IPS DF 6.9 (cell line): ENCODE measurements at regions not wholly inside any gene's neighbourhood (a gene's known extent, or its start where the extent isn't known, plus 50 kb on each side); places are given as distances from the start of the nearest gene placed in this dataset.
"Not testable (repeated sequence)": the region's sequence is repeated elsewhere in the genome, so short reads cannot be mapped to it uniquely, and the experiment has no call there.

ENCODE experiments used
- DNase-seq: peaks from one replicate; pipeline ENCODE4 v3.0.0-alpha.2; 2013; ENCODE audit warnings: low read depth, low spot score
- H3K27ac ChIP-seq: one replicate; pipeline ENCODE4 v1.5.1; 2013; ENCODE audit warnings: low read length, control low read depth
- H3K27me3 ChIP-seq: 2 replicates; pipeline ENCODE4 v1.6.1; 2013; ENCODE audit warnings: mild to moderate bottlenecking, low read length; ENCODE audit not compliant: control insufficient read depth, insufficient read depth
- H3K36me3 ChIP-seq: 2 replicates; pipeline ENCODE4 v1.6.1; 2013; ENCODE audit warnings: low read length; ENCODE audit not compliant: control insufficient read depth, insufficient read depth
- H3K4me1 ChIP-seq: 2 replicates; pipeline ENCODE4 v1.6.1; 2013; ENCODE audit warnings: low read length; ENCODE audit not compliant: control insufficient read depth, insufficient read depth
- H3K4me3 ChIP-seq: 2 replicates; pipeline ENCODE4 v1.5.1; 2013; ENCODE audit warnings: mild to moderate bottlenecking, low read length
- H3K9me3 ChIP-seq: 2 replicates; pipeline ENCODE4 v1.6.1; 2013; ENCODE audit warnings: low read length, inconsistent platforms; ENCODE audit not compliant: control insufficient read depth, insufficient read depth
- WGBS: extraction: QIAGEN DNeasy Blood & Tissue Kit; methylation state at CpG from one replicate; pipeline ENCODE4 v1.1.7; 2013; ENCODE audit warnings: mixed read lengths, missing lambda C conversion rate; ENCODE audit not compliant: insufficient read length, insufficient coverage; 5-methylcytosine and 5-hydroxymethylcytosine counted together

GRCh38 chr6:85908120-85908519, 265.4 kb upstream of the SYNCRIP start:
- WGBS = no CpG with 5 or more reads among the region's 4 CpGs
- not testable (repeated sequence) for DNase-seq, H3K27ac ChIP-seq, H3K4me1 ChIP-seq, H3K36me3 ChIP-seq, H3K9me3 ChIP-seq, H3K27me3 ChIP-seq, H3K4me3 ChIP-seq

- Histone ChIP-seq H3K4me3 (no peak overlapping the region), H3K4me1 (no peaks in the 10 kb centered on the region), H3K36me3 (no peaks in the 10 kb centered on the region), H3K27ac (no peak overlapping the region), H3K27me3 (no peaks in the 10 kb centered on the region), H3K9me3 (no peaks in the 10 kb centered on the region)
- DNase-seq = no peak
- WGBS = no CpG with 5 or more reads among the region's 3 CpGs
Observed at GRCh38 chr6:85892346-85892745, 249.7 kb upstream of the SYNCRIP start.

GRCh38 chr6:85887461-85887860, 244.8 kb upstream of the SYNCRIP start:
- no peaks in the 10 kb centered on the region for H3K27me3 ChIP-seq
- no peak for DNase-seq
- no peaks in the 10 kb centered on the region for H3K9me3 ChIP-seq
- no peaks in the 10 kb centered on the region for H3K36me3 ChIP-seq
- H3K4me3 ChIP-seq = no peak overlapping the region
- no peaks in the 10 kb centered on the region for H3K4me1 ChIP-seq
- no peak overlapping the region for H3K27ac ChIP-seq

- Histone ChIP-seq H3K9me3 (no peaks in the 10 kb centered on the region), H3K27ac (no peak overlapping the region), H3K27me3 (no peaks in the 10 kb centered on the region), H3K4me3 (no peak overlapping the region), H3K4me1 (peaks cover 7% of the 10 kb centered on the region), H3K36me3 (no peaks in the 10 kb centered on the region)
- WGBS = no CpG with 5 or more reads among the region's 5 CpGs
- no peak for DNase-seq
Observed at GRCh38 chr6:85868685-85869084, 226.0 kb upstream of the SYNCRIP start.

GRCh38 chr6:85867595-85867994, 224.9 kb upstream of the SYNCRIP start:
- H3K36me3 ChIP-seq = no peaks in the 10 kb centered on the region
- H3K4me3 ChIP-seq = no peak overlapping the region
- peaks cover 7% of the 10 kb centered on the region for H3K4me1 ChIP-seq
- no peaks in the 10 kb centered on the region for H3K27me3 ChIP-seq
- no peaks in the 10 kb centered on the region for H3K9me3 ChIP-seq
- H3K27ac ChIP-seq = no peak overlapping the region
- DNase-seq = no peak

GRCh38 chr6:85866758-85867401, 224.2 kb upstream of the SYNCRIP start:
- no CpG with 5 or more reads among the region's 10 CpGs for WGBS
- Histone ChIP-seq H3K36me3 (no peaks in the 10 kb centered on the region), H3K9me3 (no peaks in the 10 kb centered on the region), H3K4me3 (no peak overlapping the region), H3K27ac (no peak overlapping the region), H3K4me1 (peaks cover 7% of the 10 kb centered on the region), H3K27me3 (no peaks in the 10 kb centered on the region)
- no peak for DNase-seq

- Histone ChIP-seq H3K4me1 (peaks cover 7% of the 10 kb centered on the region), H3K36me3 (no peaks in the 10 kb centered on the region), H3K9me3 (no peaks in the 10 kb centered on the region), H3K27me3 (no peaks in the 10 kb centered on the region), H3K27ac (no peak overlapping the region), H3K4me3 (no peak overlapping the region)
- no CpG with 5 or more reads among the region's 5 CpGs for WGBS
- DNase-seq = no peak
Observed at GRCh38 chr6:85866370-85866730, 223.7 kb upstream of the SYNCRIP start.

GRCh38 chr6:85865420-85866369, 223.0 kb upstream of the SYNCRIP start:
- H3K4me1 ChIP-seq = peaks cover 7% of the 10 kb centered on the region
- no peaks in the 10 kb centered on the region for H3K36me3 ChIP-seq
- WGBS = no CpG with 5 or more reads among the region's 8 CpGs
- H3K27ac ChIP-seq = no peak overlapping the region
- DNase-seq = no peak
- H3K9me3 ChIP-seq = no peaks in the 10 kb centered on the region
- no peak overlapping the region for H3K4me3 ChIP-seq
- H3K27me3 ChIP-seq = no peaks in the 10 kb centered on the region

GRCh38 chr6:85864453-85865401, 222.0 kb upstream of the SYNCRIP start:
- peaks cover 7% of the 10 kb centered on the region for H3K4me1 ChIP-seq
- no peaks in the 10 kb centered on the region for H3K36me3 ChIP-seq
- no peaks in the 10 kb centered on the region for H3K9me3 ChIP-seq
- no peak overlapping the region for H3K4me3 ChIP-seq
- no peak for DNase-seq
- H3K27ac ChIP-seq = no peak overlapping the region
- no CpG with 5 or more reads among the region's 7 CpGs for WGBS
- H3K27me3 ChIP-seq = no peaks in the 10 kb centered on the region

- no peak overlapping the region for H3K4me3 ChIP-seq
- no peaks in the 10 kb centered on the region for H3K9me3 ChIP-seq
- no peak for DNase-seq
- no peaks in the 10 kb centered on the region for H3K4me1 ChIP-seq
- no peaks in the 10 kb centered on the region for H3K27me3 ChIP-seq
- WGBS = no CpG with 5 or more reads among the region's 2 CpGs
- H3K36me3 ChIP-seq = no peaks in the 10 kb centered on the region
- no peak overlapping the region for H3K27ac ChIP-seq
Observed at GRCh38 chr6:85856235-85856634, 213.5 kb upstream of the SYNCRIP start.
